Lower lobe of right lung (tissue), 2 donors: ENCODE measurements at regions not wholly inside any gene's neighbourhood (a gene's known extent, or its start where the extent isn't known, plus 50 kb on each side); places are given as distances from the start of the nearest gene placed in this dataset.

Experiments
- ATAC-seq, 2 donors: fragments of 200-7000 bp; cut with Tn5 transposase; one replicate each; pipeline ENCODE4 v1.9.1; 2020 to 2022; ENCODE audit warnings: mild to moderate bottlenecking in 2 of 2, moderate library complexity in 2 of 2
- DNase-seq: peaks from one replicate; pipeline ENCODE4 v3.0.0-alpha.2; 2020
- H3K27ac ChIP-seq: fragments of 200-600 bp; one replicate; pipeline ENCODE4 v1.8.0; 2022
- H3K27me3 ChIP-seq: fragments of 200-600 bp; one replicate; pipeline ENCODE4 v1.8.0; 2022; ENCODE audit warnings: low read depth
- H3K36me3 ChIP-seq: fragments of 200-600 bp; one replicate; pipeline ENCODE4 v1.8.0; 2022; ENCODE audit warnings: mild to moderate bottlenecking
- H3K4me1 ChIP-seq: fragments of 200-600 bp; one replicate; pipeline ENCODE4 v1.8.0; 2022
- H3K4me3 ChIP-seq: fragments of 200-600 bp; one replicate; pipeline ENCODE4 v1.8.0; 2022; ENCODE audit warnings: mild to moderate bottlenecking
- H3K9me3 ChIP-seq: fragments of 200-600 bp; one replicate; pipeline ENCODE4 v1.8.0; 2022
- intact Hi-C: fragments of 100-400 bp; cut with DNase I; formaldehyde crosslinking; loops from one replicate; pipeline ENCODE4 v1.11.0; 2022
- TF ChIP-seq, protein P1 (sequence below): fragments of 200-600 bp; IDR thresholded peaks from one replicate; pipeline ENCODE4 v1.8.0; 2022; ENCODE audit warnings: antibody characterized with exemption, mild to moderate bottlenecking
- donor health status: DM: no; HTN: yes; CAD: no; lungs with severe emphysema.

DNA sequence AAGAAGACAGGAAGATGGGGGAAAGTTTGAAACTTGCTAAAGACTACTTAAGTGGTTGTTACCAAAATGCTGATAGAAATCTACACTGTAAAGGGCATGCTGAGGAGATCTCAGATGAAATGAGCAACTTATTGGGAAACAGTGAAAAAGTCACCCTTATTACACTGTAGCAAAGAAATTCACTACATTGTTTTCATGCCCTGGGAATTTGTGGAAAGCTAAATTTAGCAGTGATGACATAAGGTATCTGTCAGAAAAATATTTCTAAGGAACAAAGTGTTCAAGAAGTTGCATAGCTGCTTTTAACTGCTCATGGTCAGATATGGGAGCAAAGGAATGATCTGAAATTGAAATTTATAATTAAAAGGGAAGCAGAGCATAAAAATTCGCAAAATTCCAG is 702.4 kb upstream of the LRRC4C start:
- no peak overlapping the region for H3K27ac ChIP-seq
- no peaks in the 10 kb centered on the region for H3K36me3 ChIP-seq
- no peak overlapping the region for H3K4me3 ChIP-seq
- intact Hi-C loops = no loop called here
- H3K4me1 ChIP-seq = no peaks in the 10 kb centered on the region
- H3K9me3 ChIP-seq = peaks cover 7% of the 10 kb centered on the region
- no peak for DNase-seq
- TF ChIP-seq, protein P1, sequence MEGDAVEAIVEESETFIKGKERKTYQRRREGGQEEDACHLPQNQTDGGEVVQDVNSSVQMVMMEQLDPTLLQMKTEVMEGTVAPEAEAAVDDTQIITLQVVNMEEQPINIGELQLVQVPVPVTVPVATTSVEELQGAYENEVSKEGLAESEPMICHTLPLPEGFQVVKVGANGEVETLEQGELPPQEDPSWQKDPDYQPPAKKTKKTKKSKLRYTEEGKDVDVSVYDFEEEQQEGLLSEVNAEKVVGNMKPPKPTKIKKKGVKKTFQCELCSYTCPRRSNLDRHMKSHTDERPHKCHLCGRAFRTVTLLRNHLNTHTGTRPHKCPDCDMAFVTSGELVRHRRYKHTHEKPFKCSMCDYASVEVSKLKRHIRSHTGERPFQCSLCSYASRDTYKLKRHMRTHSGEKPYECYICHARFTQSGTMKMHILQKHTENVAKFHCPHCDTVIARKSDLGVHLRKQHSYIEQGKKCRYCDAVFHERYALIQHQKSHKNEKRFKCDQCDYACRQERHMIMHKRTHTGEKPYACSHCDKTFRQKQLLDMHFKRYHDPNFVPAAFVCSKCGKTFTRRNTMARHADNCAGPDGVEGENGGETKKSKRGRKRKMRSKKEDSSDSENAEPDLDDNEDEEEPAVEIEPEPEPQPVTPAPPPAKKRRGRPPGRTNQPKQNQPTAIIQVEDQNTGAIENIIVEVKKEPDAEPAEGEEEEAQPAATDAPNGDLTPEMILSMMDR = no peak
- no peaks in the 10 kb centered on the region for H3K27me3 ChIP-seq
- ATAC-seq = no peak

DNA sequence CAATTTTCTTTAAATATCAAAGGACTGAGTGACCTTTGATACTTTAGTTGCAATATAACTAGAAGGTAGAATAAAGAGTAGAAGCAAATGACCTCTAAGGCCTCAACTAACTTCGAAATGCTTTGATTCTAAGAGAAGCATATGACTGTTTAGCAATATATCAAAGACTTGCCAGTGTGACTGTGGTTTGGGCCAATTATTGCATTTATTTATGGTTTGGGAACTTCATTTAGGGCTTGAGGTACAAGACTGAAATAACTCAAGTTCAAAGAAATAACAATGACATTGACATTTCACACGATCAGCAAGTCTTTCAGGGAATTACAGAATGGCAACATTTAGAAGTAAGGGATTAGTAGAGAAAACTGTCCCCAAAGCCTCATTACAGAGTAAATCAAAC is 709.7 kb upstream of the LRRC4C start:
- intact Hi-C loops = no loop called here
- Histone ChIP-seq H3K27me3 (no peaks in the 10 kb centered on the region), H3K27ac (no peak overlapping the region), H3K4me1 (no peaks in the 10 kb centered on the region), H3K4me3 (no peak overlapping the region), H3K36me3 (no peaks in the 10 kb centered on the region), H3K9me3 (no peaks in the 10 kb centered on the region)
- no peak for DNase-seq
- TF ChIP-seq, protein P1 = no peak
- no peak for ATAC-seq

DNA sequence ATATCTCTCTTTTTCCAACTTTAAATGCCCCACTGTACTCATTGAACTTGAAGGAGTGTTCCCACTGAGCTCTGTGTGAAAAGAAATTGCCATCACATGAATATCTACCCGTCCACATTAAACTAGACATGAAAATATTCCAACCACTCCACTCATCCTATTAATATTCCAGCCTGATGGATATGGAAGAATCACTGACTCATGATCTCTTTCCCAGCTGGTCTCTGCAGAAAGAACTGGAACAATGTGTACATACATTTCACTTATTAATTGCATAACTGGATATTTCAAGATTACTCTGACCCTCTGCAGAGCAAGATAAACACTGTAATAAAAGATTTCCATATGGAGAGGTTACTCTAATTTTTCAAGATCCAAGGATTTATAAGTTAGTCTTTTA is 711.1 kb upstream of the LRRC4C start:
- Histone ChIP-seq H3K4me1 (no peaks in the 10 kb centered on the region), H3K27ac (no peak overlapping the region), H3K9me3 (no peaks in the 10 kb centered on the region), H3K36me3 (no peaks in the 10 kb centered on the region), H3K27me3 (no peaks in the 10 kb centered on the region), H3K4me3 (no peak overlapping the region)
- intact Hi-C loops = no loop called here
- ATAC-seq (no peak), DNase-seq (no peak)
- TF ChIP-seq, protein P1 = no peak

DNA sequence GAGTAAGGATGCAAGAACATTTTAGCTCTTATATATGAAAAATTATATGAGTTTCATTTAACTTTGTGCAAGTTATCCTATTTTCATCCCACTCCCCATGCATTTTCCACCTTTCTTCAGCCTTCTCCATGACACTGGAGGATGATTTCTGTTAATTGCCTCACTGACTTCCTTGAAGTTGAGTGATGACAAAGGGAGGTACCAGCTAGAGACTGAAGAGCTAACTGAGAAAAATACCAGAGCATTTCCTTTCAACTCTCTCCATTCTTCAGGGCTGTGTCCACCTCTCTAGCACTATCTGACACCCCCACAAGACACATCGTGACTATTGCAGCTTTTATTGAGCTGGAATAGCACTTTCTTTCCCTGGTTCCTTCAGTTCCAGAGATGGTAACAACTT is 711.6 kb upstream of the LRRC4C start:
- H3K9me3 ChIP-seq = no peaks in the 10 kb centered on the region
- H3K27ac ChIP-seq = no peak overlapping the region
- TF ChIP-seq, protein P1 = no peak
- H3K4me3 ChIP-seq = no peak overlapping the region
- no peak for DNase-seq
- no peak for ATAC-seq
- no peaks in the 10 kb centered on the region for H3K27me3 ChIP-seq
- no peaks in the 10 kb centered on the region for H3K36me3 ChIP-seq
- H3K4me1 ChIP-seq = no peaks in the 10 kb centered on the region
- intact Hi-C loops = no loop called here

DNA sequence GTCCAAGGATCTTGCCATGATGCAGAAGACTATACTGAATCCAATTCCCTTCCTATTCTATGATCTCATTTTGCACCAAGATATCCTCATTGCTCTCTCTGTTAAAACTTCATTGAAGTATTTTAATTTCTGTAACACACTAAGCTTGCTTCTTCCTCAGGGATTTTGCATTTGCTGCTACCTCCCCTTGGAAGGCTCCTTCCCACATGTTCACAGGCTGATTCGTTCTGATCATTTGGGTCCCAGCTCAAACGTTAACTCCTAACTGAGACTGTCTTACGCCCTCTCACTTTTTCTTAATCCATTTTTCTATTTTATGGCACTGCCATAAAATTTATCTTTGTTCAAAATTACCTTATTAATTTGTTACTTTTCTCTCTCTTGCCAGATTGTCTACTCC is 713.0 kb upstream of the LRRC4C start:
- Histone ChIP-seq H3K27me3 (no peaks in the 10 kb centered on the region), H3K4me3 (no peak overlapping the region), H3K9me3 (no peaks in the 10 kb centered on the region), H3K4me1 (no peaks in the 10 kb centered on the region), H3K27ac (no peak overlapping the region), H3K36me3 (no peaks in the 10 kb centered on the region)
- DNase-seq (no peak), ATAC-seq (no peak)
- TF ChIP-seq, protein P1 = no peak
- intact Hi-C loops = no loop called here

DNA sequence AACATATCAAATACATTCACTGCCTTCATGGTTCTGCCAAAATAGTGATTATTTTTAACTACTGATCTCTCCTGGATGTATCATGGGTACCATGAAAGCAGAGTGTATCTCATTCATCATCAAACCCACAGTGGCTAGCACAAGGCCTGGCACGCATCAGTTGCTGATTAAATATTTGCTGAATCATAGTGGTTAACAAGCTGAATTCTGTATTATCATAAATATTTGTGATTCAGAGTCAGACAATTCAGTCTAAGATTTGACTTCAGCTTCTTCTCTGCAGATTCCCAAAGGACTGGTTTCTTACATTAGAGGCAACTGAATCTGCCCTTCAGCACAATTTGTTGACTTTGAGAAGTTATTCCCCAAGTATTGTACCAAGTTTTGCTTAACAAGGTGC is 715.8 kb upstream of the LRRC4C start:
- no peaks in the 10 kb centered on the region for H3K36me3 ChIP-seq
- TF ChIP-seq, protein P1 = no peak
- no peak overlapping the region for H3K27ac ChIP-seq
- DNase-seq (no peak), ATAC-seq (no peak)
- intact Hi-C loops = no loop called here
- no peak overlapping the region for H3K4me3 ChIP-seq
- H3K9me3 ChIP-seq = no peaks in the 10 kb centered on the region
- H3K4me1 ChIP-seq = no peaks in the 10 kb centered on the region
- H3K27me3 ChIP-seq = no peaks in the 10 kb centered on the region
